Superior temporal gyrus (tissue), 1 donor: ENCODE measurements at regions not wholly inside any gene's neighbourhood (a gene's known extent, or its start where the extent isn't known, plus 50 kb on each side); places are given as distances from the start of the nearest gene placed in this dataset.
A peak's percentile ranks its signal among the peaks of the same experiment; 100 is the strongest.

Source experiments
- DNase-seq: peaks from one replicate; pipeline ENCODE4 v3.0.0-alpha.2; 2016; ENCODE audit errors: extremely low spot score

DNA sequence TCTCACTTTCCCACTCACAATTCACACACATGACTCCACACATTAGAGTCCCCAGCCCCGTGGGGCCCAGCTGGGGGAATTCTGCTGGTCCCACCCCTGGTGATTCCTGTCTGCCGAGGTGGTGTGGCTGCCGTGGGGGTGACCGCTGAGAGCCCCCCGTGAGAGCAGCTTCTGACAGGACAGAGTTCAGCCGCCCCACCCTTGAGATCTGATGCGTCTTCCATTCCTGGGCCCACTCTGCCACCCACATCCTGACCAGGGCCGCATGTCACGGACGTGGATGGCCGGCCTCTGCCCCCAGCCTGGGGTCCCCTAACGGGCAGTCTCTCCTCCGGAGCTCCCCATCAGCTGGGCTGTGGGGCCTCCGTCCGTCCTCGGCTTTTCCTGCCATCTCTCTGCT, 240.1 kb upstream of the PITRM1 start:
- DNase-seq: no peak

DNA sequence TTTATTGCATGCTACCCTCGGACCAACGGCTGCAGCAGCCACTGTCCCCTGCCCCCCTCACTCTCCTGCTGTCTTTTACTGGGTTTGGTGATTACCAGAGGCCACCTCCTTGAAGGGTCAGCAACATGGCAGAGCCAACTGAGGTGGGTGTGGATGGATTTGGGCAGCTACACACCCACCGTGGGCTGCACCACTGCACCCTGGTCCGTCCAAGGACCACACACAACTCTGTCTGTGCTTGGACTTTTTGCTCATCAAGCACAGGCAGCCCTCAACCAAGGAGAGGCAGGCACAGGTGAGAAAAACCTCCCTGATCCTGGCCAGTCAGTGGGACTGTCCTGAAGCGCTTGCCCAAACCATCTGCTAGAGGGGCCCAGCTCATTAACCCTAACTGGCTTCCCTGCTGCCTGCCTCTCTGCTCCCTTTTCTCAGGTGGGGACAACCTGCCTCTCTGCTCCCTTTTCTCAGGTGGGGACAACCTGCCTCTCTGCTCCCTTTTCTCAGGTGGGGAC, 239.5 kb upstream of the PITRM1 start:
- no peak for DNase-seq

DNA sequence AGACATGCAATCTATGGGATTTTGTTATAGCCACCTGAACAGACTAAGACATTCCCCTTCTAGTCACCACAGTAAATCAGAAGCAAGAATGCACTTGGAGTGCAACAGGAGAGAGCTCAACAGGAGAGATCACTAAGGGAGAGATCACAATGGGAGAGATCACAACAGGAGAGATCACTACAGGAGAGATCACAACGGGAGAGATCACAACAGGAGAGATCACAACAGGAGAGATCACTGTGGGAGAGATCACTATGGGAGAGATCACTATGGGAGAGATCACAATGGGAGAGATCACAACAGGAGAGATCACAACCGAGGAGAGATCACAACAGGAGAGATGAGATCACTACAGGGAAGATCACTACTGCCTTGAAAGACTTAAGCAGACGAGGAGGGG, 238.5 kb upstream of the PITRM1 start:
- no peak for DNase-seq

DNA sequence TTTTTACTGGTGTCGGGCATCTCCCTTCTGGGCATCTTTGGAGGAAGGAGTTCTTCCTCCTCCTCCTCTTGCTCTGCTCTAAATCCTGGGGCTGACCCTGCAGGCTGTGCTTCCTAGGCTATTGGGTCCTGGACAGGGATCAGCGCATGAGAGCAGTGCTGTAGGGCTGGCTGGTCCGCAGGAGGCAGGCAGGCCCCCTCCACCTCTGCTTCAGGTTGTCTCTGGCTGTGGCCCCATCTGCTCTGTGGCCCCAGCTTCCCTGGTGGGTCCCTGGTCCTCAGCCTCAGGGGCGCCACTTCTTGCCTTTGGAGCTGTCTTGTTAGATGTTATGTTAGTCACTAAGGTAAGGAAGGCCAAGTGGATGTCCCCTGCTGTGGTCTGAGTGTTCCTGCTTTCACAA, 237.3 kb upstream of the PITRM1 start:
- DNase-seq: no peak

DNA sequence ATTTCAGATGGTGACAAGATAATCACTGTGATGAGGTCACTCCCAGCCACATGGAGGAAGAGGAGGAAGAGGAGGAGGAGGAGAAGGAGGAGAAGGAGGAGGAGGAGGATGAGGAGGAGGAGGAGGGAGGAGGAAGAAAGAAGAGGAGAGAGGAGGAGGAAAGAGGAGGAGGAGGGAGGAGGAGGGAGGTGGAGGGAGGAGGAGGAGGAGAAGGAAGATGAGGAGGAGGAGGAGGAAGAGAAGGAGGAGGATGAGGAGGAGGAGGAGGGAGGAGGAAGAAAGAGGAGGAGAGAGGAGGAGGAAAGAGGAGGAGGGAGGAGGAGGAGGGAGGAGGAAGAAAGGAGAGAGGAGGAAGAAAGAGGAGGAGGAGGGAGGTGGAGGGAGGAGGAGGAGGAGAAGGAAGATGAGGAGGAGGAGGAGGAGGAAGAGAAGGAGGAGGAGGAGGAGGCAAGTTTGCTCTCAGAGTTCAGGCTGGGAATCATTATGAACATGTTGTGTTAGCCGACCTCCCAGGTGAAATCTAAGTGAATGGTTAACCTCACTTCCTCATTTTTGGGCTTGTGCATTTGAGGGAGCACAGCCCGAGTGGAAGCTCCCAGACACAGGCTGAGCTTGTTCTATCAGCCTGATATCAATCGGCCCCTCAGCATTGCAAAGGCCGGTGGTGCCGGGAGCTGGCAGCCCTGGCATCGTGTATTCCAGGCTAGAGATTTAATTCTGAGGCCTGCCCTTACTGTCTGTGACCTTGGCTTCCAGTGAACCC, 236.2 kb upstream of the PITRM1 start:
- no peak for DNase-seq

DNA sequence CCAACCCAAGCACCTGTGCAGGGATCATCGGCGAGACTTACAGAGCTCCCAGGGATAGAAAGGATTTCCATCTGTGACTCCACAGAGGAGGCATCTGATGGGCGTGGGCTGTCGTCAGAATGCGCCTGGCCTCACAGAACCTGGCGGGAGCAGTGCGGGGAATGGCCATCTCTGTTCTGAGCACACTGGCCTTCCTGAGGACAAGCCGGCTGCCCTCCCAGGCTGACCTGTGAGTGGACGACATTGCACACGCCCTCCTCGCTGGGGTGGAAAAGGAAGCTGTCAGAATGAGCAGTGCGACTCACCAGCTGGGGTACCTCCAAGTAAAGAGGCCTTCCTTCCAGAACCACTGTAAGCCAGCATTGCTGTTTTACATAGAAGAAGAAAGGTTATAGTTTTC, 234.6 kb upstream of the PITRM1 start:
- DNase-seq: no peak

DNA sequence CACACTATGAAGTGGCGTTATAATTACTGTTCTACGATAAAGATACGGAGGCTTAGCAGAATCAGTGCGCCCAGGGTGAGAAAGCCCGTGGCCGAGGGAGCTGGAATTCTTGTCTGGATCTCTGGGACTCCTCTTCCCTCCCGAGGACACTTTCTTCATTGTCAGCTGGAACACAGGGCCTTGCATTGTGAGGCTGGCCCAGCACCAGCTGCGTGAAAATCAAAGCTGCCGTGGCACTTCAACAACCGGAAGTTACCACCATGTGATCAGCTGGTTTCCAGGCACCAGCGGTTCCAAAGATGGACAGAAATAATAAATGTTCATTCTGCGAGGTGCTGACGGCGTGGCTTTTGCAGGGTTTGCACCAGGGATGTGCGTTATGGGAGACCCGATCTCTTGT, 234.0 kb upstream of the PITRM1 start:
- peak; percentile 80 for DNase-seq

DNA sequence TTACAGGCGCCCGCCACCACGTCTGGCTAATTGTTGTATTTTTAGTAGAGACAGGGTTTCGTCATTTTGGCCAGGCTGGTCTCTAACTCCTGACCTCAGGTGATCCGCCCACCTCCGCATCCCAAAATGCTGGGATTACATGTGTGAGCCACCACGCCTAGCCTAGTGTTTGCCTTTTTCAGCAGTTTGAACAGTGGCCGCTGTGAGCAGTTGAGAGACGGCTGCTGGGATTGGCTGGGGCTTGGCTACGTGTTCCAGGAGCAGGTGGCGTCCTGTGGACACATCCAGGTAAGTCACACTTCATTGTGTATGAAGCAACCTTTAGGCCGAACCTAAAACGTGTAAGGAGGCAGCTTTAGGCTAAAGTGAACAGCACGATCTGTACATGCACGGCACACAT, 231.8 kb upstream of the PITRM1 start:
- DNase-seq: no peak

DNA sequence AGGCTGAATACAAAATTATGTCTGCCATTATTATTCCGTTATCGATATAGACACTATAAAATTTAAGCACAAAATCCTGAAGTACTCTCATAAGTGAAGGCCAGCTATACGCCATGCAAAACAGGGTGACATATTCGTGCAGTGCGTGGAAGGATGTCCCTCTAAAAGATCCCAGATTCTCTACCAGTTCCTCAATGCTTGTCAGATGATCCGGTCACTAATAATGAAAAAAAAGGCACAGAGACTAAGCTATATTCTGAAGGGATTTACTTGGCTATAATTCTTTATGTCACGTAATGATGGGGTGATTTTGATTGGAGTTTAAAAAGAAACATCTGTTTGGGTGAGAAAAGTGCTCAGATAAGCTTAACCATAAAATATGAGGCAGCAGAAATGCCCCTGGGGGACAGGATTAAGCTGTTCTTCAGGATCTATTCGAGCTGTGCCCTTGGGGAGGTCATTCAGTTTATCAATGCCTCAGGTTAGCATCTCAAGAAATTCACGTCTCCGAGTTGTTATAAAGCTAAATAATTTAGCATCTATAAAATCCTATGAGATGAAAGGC, 229.7 kb upstream of the PITRM1 start:
- DNase-seq: no peak

DNA sequence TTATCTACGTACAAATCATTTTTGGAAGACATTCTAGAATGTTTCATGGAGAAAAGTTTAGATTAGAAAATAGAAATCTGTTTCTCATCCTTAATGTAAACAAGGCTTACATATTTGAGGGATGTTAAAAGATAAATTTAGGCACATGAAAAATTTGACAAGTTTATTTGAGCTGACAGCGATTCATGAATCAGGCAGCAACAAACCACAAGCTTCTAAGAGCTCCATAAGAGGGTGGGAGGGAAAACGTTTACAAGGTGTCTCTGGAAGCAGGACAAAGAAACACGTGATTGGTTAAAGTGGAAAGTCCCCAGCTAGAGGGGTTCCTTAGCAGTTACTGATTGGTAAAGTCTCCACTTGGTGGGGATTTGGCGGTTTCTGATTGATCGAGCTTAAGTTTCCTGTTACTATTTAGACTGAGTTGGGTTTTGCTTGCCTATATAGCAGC, 228.9 kb upstream of the PITRM1 start:
- no peak for DNase-seq

DNA sequence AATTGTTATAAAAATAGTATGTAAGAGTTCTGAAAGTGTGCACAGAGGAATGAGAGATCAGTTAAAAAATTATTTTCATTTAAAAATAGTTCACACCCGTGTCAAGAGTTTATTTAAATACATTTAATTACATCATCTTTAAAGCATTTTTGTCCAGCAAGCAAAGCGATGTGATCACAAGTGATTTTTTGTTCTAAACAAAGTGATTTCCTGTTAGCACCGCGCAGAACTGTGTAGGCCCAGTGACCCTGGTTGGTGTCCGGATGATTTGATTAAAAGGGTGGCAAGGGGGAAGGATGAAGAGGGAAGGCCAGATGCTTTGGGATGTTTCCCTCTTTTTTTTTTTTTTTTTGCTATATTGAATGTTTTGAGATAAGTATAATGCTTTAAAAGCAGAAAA, 227.8 kb upstream of the PITRM1 start:
- DNase-seq: no peak

DNA sequence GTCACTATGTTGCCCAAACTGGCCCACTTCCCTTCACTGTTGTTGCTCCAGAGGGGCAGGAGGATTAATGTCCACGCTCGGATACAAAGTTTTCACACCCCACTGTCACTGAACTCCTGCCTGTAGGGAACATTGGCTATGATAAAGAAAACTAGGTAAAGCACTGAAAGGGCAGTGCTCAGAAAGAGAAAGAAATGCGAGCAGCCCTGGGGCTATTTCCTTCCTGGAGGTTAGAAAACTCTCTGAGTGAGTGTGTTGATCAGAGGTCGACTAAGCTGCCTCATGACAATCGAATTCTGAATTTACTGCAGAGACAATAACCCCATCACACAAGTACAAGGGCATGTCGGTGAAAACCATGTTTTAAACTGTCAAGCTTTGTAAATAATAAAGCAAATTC, 227.2 kb upstream of the PITRM1 start:
- DNase-seq: no peak

DNA sequence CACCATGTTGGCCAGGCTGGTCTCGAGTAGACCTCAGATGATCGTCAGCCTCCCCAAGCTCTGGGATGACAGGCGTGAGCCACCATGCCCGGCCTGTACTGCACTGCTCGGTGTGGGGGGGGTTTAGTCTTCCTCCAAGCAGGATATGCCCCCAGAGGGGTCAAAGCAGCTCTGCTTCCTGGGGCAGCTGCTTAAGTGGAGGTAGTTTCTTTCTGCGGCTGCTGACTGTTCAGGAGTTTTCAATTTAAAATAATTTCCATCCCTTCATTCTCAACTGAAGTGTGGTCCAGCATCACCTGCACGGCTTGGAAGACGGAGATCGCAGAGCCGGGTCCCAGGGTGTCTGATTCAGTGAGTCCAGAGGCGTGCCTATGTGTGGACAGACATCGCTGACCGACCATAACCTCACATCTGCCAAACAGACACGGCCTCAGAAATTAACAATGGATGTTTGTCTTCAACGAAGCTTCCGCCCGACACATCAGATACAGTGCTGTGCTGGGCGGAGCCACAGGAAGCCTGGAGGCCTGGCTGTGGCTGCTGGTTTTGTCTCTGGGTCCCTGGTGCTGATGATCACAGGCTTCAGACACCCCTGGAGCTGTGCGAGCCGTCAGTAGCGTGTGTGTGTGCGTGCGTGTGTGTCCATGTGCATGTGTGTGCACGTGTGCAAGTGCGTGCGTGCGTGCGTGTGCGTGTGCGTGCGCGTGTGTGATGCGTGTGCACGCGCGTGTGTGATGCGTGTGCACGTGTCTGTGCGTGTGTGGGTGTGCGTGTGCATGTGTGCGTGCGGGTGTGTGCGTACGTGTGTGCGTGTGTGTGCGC, 226.5 kb upstream of the PITRM1 start:
- peak; percentile 83 for DNase-seq

DNA sequence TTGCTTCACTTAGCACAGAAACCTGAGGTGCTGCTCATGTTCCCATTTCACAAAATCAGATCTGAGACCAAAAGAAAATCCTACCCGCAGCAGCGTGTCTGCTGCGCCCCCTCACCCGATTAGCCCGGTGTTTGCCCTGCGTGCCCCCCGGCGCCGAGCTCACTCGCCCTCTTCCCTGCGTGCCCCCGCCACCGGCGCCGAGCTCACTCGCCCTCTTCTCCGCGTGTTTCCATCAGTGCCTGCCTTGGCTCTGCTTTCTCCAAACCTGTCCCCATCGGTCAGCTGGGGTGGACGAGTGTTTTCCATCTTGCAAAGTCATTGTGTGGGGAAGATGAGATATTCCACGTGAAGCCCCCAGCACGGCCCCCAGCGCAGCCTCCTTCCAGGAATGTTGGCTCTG, 225.3 kb upstream of the PITRM1 start:
- DNase-seq: no peak

DNA sequence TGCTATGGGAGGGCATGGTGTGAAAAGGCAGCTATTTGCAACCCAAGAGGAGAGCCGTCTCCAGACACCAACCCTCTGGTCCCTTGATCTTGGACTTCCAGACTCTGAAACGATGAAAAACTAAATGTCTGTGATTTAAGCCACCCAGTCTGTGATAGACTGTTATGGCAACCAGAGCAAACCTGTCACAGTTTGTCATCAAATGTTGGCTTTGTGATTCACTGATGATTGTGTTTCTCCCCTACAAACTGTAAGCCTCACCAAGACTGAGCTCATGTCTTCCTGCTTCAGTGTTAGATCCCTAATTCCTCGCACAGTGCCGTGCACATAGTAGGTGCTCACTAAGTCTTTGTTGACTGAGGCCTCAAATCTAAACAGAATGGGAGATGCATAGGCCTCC, 224.6 kb upstream of the PITRM1 start:
- no peak for DNase-seq

DNA sequence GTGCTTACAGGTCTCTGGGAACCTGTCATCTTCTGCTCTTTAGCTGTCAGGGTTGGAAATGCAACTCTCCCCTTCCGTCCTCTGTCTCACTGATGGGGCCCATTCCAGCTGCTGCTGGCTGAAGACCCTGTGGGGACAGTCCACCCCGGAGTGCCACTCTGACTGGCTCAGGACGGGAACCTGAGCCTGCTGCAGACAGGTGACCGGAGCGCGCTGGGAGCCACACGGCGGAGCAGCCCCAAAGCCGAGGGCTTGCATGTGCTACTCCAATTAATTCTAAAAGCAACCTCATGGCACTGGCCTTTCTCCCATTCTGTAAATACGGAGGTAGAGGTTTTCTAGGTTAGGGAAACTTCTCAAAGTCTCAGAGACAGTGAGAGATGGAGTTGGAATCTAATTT, 223.5 kb upstream of the PITRM1 start:
- DNase-seq: no peak

DNA sequence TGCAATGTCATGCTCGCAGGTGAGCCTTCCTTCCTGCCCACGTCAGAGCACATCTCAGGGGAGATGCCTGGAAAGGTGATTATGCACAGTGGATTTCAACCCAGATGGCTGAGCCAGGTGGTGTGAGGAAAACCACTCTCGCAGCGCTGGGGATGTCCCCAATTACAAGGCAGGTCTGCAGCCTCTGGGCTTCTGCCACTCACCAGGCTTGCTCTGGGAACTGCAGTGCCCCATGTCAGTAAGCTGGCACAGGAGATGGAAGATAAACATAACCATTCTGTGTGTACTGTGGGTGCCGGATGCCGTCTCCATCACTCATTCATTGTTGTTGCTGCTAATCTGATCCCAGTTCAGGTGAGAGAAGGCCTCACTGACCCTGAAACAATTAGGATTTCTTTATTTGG, 222.9 kb upstream of the PITRM1 start:
- DNase-seq: no peak

DNA sequence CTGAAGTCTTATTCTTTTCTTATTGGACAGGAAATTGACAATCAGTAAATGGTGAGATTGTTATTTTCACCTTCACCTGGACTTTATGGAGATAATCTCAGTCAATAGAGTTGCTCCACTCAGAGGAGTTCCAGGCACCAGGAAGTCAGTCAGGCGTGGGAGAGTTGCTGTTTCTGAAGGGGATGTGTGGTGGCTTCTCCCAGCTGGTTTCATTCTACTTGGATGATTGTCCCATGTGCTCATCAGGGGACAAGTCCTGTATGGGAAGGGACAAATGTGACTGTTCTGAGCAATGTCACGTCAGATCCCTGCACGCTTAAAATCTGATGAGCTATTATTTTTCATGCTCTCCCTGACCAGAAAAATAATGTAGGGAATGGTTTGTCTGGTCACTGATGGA, 222.5 kb upstream of the PITRM1 start:
- no peak for DNase-seq

DNA sequence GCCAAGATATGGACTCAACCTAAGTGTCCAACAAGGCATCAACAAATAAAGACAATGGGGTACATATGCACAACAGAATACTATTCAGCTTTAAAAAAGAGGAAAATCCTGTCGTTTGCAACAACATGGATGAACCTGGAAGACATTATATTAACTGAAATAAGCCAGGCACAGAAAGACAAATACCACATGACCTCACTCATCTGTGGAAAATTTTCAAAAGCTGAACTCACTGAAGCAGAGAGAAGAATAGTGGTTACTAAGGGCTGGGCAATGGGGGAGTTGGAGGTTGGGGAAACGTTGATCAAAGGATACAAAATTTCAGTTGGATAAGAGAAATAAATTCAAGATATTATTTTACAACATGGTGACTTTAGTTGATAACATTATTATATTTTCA, 221.4 kb upstream of the PITRM1 start:
- no peak for DNase-seq

DNA sequence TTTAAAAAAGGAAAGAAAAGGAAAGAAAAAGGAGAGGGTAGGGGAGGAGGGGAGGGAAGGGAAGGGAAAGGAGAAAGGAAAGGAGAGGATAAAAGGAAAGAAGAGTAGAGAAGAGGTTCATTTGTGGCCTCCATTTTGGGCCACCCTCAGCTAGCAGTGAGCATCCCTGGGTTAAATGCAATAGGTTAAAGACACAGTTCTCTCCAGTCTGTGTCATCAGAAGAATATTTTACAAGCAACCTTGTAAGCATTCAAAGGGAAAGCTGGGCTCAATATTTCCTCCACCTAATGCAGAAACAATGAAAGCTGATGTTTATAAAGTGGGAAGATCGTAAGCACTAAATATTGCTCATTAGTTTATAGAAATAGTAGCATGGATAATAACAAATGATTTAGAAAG, 219.1 kb upstream of the PITRM1 start:
- no peak for DNase-seq

DNA sequence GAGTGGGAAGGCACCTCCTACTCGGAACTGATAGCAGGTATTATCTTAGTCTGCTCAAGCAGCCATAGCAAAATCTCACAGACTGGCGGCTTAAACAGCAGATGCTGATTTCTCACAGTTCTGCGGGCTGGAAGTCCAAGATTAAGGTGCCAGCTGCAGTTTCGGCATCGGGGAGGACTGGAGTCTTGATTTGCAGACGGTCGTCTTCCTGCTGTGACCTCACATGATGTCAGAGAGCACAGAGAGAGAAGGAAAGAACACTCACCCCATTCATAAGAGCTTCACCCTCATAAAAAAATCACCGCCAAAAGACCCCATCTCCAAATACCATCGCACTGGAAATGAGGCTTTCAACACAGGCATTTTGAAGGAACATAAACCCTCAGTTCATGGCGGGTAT, 216.5 kb upstream of the PITRM1 start:
- peak; percentile 45 for DNase-seq

DNA sequence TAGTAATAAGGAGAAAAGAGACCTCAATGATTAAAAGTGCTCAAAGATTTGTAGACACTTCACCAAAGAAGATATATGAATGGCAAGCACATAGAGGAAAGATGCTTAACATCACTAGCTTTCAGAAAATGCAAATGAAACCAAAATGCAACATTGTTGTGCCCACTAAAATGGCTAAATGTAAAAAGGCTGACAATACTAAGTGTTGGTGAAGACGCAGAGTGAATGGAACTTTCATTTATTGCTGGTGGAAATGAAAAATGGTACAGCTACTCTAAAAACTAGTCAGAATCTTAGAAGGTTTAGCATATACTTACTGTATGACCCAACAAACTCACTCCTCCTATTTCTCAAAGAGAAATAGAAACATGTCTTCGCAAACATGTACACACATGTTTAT, 212.9 kb upstream of the PITRM1 start:
- DNase-seq: no peak

DNA sequence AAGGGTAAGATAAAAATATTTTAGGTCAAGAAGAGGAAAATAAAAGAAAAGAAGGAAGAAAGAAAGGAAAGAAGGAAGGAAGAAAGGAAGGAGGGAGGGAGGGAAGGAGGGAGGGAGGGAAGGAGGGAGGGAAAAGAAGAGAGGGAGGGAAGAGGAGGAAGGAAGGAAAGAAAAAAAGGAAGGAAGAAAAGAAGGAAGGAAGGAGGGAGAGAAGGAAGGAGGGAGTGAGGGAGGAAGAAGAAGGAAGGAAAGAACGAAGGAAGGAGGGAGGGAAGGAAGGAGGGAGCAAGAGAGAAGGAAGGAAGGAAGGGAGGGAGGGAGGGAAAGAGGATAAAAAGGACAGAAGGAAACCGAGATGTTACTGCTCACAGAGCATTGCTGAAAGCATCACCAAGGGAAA, 209.5 kb upstream of the PITRM1 start:
- DNase-seq: no peak
